Keratinocyte (primary cell): ENCODE measurements at regions not wholly inside any gene's neighbourhood (a gene's known extent, or its start where the extent isn't known, plus 50 kb on each side); places are given as distances from the start of the nearest gene placed in this dataset.

Experiments used
- DNase-seq: peaks from one replicate; pipeline ENCODE4 v3.0.0-alpha.2; 2011; ENCODE audit warnings: low read depth, missing footprints, low spot score
- FAIRE-seq: peaks from 2 replicates; lab custom pipeline; 2011; peaks lifted over from hg19 to GRCh38; lab: Jason Lieb, UNC
- H2AFZ ChIP-seq: 2 replicates; pipeline ENCODE4 v1.6.0; 2012; ENCODE audit warnings: low read length, control low read depth, inconsistent platforms; ENCODE audit not compliant: control insufficient read depth
- H3K27ac ChIP-seq: 2 replicates; pipeline ENCODE4 v1.5.1; 2011; ENCODE audit warnings: low read length; ENCODE audit not compliant: control insufficient read depth, insufficient read depth
- H3K27me3 ChIP-seq: 3 replicates; pipeline ENCODE4 v1.6.0; 2011; ENCODE audit warnings: low read length; ENCODE audit not compliant: control insufficient read depth, insufficient read depth; ENCODE audit errors: extremely low read depth
- H3K36me3 ChIP-seq, 2 experiments: 2 replicates in 1 of 2; 3 replicates in 1 of 2; pipeline ENCODE4 v1.5.1; 2011; ENCODE audit warnings: low read length in 2 of 2, mild to moderate bottlenecking in 1 of 2; ENCODE audit not compliant: control insufficient read depth in 2 of 2, insufficient read depth in 2 of 2; ENCODE audit errors: extremely low read depth in 1 of 2
- H3K4me1 ChIP-seq: 3 replicates; pipeline ENCODE4 v1.5.1; 2011; ENCODE audit warnings: low read length; ENCODE audit not compliant: control insufficient read depth, insufficient read depth; ENCODE audit errors: extremely low read depth
- H3K4me2 ChIP-seq: 3 replicates; pipeline ENCODE4 v1.6.0; 2011; ENCODE audit warnings: low read depth, low read length; ENCODE audit not compliant: control insufficient read depth, insufficient read depth; ENCODE audit errors: extremely low read depth
- H3K4me3 ChIP-seq, 3 experiments: fragments of 200-600 bp in 1 of 3; sonication (generic) in 1 of 3; 2 replicates in 2 of 3; 3 replicates in 1 of 3; pipeline ENCODE4 v1.5.1; 2011 to 2016; ENCODE audit warnings: low read length in 3 of 3, mild to moderate bottlenecking in 3 of 3, control low read depth in 2 of 3, inconsistent platforms in 1 of 3, low read depth in 1 of 3, mixed read lengths in 1 of 3, mixed run types in 1 of 3, moderate library complexity in 1 of 3; ENCODE audit not compliant: control insufficient read depth in 2 of 3, insufficient read depth in 2 of 3; ENCODE audit errors: extremely low read depth in 1 of 3
- H3K79me2 ChIP-seq: 2 replicates; pipeline ENCODE4 v1.6.0; 2012; ENCODE audit warnings: low read length; ENCODE audit not compliant: control insufficient read depth, insufficient read depth
- H3K9ac ChIP-seq: 3 replicates; pipeline ENCODE4 v1.6.0; 2011; ENCODE audit warnings: low read length; ENCODE audit not compliant: control insufficient read depth, insufficient read depth; ENCODE audit errors: extremely low read depth
- H3K9me1 ChIP-seq: 3 replicates; pipeline ENCODE4 v1.6.0; 2011; ENCODE audit warnings: low read length; ENCODE audit not compliant: control insufficient read depth, insufficient read depth; ENCODE audit errors: extremely low read depth
- H3K9me3 ChIP-seq: 2 replicates; pipeline ENCODE4 v1.5.1; 2012; ENCODE audit warnings: low read depth, low read length; ENCODE audit not compliant: control insufficient read depth
- H4K20me1 ChIP-seq: 3 replicates; pipeline ENCODE4 v1.6.0; 2011; ENCODE audit warnings: low read length; ENCODE audit not compliant: control insufficient read depth, insufficient read depth; ENCODE audit errors: extremely low read depth
- EZH2 ChIP-seq: IDR thresholded peaks from one replicate; pipeline ENCODE4 v1.6.1; 2012; ENCODE audit warnings: inconsistent platforms, mild to moderate bottlenecking, low read length, moderate library complexity
- dilution Hi-C: fragments of 300-500 bp; cut with MboI; formaldehyde crosslinking; loops from one replicate; pipeline ENCODE4 v1.7.0; 2020; ENCODE audit warnings: low sequenced_read_pairs; ENCODE audit not compliant: extremely low pct_ligation_motif_present
- TF ChIP-seq, protein P1 (sequence below), 3 experiments: IDR thresholded peaks in 1 of 3; conservative IDR thresholded peaks in 1 of 3; optimal IDR thresholded peaks in 1 of 3; 2 replicates in 2 of 3; 3 replicates in 1 of 3; pipeline versions ENCODE3 to v1.5.1; 2011; ENCODE audit warnings: low read length in 3 of 3, mild to moderate bottlenecking in 3 of 3, moderate library complexity in 2 of 3, control low read depth in 1 of 3, inconsistent platforms in 1 of 3; ENCODE audit not compliant: insufficient read depth in 2 of 3; ENCODE audit errors: extremely low read depth in 1 of 3

DNA sequence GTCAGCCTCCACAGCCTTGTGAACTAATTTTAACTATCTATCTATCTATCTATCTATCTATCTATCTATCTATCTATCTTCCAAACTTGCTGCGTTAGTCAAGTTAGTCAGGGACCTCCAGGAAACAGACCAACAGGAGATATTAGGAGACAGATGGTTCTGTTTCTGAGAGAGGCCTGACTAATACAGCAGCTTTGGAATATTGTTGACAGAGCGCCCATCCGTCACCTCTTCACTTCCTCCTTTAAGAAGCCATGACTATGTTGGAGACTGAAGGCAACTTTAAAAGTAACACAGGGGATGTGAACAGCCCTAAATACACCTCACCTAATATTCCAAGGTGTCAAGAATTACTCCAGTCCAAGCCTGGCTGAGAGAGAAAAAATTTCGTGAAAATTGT, 280.9 kb upstream of the IGFBP3 start:
- no peak for DNase-seq
- Histone ChIP-seq H3K79me2 (no peaks in the 10 kb centered on the region), H3K4me1 (peaks cover 14% of the 10 kb centered on the region), H3K27me3 (no peaks in the 10 kb centered on the region), H3K9me1 (no peaks in the 10 kb centered on the region), H3K9ac (no peak overlapping the region), H3K4me2 (no peak overlapping the region), H4K20me1 (no peaks in the 10 kb centered on the region), H2AFZ (no peak overlapping the region), H3K36me3 (no peaks in the 10 kb centered on the region), H3K4me3 (no peak overlapping the region), H3K27ac (no peak overlapping the region), H3K9me3 (no peaks in the 10 kb centered on the region)
- dilution Hi-C loops: no loop called here
- no peak for FAIRE-seq
- no peak for TF ChIP-seq EZH2
- TF ChIP-seq, protein P1, sequence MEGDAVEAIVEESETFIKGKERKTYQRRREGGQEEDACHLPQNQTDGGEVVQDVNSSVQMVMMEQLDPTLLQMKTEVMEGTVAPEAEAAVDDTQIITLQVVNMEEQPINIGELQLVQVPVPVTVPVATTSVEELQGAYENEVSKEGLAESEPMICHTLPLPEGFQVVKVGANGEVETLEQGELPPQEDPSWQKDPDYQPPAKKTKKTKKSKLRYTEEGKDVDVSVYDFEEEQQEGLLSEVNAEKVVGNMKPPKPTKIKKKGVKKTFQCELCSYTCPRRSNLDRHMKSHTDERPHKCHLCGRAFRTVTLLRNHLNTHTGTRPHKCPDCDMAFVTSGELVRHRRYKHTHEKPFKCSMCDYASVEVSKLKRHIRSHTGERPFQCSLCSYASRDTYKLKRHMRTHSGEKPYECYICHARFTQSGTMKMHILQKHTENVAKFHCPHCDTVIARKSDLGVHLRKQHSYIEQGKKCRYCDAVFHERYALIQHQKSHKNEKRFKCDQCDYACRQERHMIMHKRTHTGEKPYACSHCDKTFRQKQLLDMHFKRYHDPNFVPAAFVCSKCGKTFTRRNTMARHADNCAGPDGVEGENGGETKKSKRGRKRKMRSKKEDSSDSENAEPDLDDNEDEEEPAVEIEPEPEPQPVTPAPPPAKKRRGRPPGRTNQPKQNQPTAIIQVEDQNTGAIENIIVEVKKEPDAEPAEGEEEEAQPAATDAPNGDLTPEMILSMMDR (optimal IDR thresholded peaks at IDR 0.05 in 1 of 3, IDR thresholded peaks at IDR 0.05 in 1 of 3, conservative IDR thresholded peaks at IDR 0.05 in 1 of 3; ENCODE audit: extremely low read depth in 1 of 3, insufficient read depth in 2 of 3, low read length in 3 of 3): no peak

DNA sequence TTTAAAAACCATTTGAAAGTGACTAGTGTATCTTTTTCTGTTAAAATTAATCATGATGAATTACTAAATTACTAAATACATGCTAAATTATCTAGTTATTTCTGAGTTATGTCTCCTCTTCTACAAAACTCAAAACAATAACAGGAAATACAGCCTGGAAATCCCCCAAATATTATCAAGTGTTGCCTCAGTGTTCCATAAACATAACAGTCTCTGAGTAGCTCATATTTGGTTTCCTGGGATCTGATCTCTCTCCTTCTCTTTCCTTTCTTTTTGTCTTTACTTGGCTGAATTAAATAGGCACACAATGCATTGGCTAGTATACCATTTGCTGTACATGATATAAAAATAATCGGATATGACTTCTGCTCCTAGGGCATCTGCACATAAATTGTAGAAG, 277.6 kb upstream of the IGFBP3 start:
- DNase-seq: no peak
- no peak for TF ChIP-seq EZH2
- TF ChIP-seq, protein P1 (optimal IDR thresholded peaks at IDR 0.05 in 1 of 3, IDR thresholded peaks at IDR 0.05 in 1 of 3, conservative IDR thresholded peaks at IDR 0.05 in 1 of 3; ENCODE audit: extremely low read depth in 1 of 3, insufficient read depth in 2 of 3, low read length in 3 of 3): no peak
- Histone ChIP-seq H4K20me1 (no peaks in the 10 kb centered on the region), H3K27ac (no peak overlapping the region), H3K9ac (no peak overlapping the region), H2AFZ (no peak overlapping the region), H3K4me2 (no peak overlapping the region), H3K9me3 (no peaks in the 10 kb centered on the region), H3K9me1 (no peaks in the 10 kb centered on the region), H3K79me2 (no peaks in the 10 kb centered on the region), H3K4me1 (no peaks in the 10 kb centered on the region), H3K36me3 (no peaks in the 10 kb centered on the region), H3K27me3 (no peaks in the 10 kb centered on the region), H3K4me3 (no peak overlapping the region)
- FAIRE-seq: no peak
- dilution Hi-C loops: no loop called here
